ENCODE measurements at regions not wholly inside any gene's neighbourhood (a gene's known extent, or its start where the extent isn't known, plus 50 kb on each side); places are given as distances from the start of the nearest gene placed in this dataset.

DNA sequence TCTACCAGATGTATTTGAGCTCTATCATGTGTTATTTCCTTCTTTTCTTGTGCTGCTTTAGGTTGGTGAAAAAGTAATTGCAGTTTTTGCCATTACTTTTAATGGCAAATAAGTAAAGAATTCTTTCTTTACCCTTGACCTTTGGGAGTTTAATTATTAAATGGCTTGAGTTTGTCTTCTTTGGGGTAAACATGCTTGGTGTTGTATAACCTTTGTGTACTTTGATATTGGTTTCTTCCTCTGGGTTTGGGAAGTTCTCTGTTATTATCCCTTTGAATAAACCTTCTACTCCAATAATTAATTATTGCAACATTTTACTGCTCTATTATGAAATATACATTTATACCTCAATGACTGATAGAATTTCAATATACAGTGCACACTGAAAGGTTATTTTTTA is 709.4 kb downstream of the PCDH17 start (continued):
- TF ChIP-seq, protein P1, sequence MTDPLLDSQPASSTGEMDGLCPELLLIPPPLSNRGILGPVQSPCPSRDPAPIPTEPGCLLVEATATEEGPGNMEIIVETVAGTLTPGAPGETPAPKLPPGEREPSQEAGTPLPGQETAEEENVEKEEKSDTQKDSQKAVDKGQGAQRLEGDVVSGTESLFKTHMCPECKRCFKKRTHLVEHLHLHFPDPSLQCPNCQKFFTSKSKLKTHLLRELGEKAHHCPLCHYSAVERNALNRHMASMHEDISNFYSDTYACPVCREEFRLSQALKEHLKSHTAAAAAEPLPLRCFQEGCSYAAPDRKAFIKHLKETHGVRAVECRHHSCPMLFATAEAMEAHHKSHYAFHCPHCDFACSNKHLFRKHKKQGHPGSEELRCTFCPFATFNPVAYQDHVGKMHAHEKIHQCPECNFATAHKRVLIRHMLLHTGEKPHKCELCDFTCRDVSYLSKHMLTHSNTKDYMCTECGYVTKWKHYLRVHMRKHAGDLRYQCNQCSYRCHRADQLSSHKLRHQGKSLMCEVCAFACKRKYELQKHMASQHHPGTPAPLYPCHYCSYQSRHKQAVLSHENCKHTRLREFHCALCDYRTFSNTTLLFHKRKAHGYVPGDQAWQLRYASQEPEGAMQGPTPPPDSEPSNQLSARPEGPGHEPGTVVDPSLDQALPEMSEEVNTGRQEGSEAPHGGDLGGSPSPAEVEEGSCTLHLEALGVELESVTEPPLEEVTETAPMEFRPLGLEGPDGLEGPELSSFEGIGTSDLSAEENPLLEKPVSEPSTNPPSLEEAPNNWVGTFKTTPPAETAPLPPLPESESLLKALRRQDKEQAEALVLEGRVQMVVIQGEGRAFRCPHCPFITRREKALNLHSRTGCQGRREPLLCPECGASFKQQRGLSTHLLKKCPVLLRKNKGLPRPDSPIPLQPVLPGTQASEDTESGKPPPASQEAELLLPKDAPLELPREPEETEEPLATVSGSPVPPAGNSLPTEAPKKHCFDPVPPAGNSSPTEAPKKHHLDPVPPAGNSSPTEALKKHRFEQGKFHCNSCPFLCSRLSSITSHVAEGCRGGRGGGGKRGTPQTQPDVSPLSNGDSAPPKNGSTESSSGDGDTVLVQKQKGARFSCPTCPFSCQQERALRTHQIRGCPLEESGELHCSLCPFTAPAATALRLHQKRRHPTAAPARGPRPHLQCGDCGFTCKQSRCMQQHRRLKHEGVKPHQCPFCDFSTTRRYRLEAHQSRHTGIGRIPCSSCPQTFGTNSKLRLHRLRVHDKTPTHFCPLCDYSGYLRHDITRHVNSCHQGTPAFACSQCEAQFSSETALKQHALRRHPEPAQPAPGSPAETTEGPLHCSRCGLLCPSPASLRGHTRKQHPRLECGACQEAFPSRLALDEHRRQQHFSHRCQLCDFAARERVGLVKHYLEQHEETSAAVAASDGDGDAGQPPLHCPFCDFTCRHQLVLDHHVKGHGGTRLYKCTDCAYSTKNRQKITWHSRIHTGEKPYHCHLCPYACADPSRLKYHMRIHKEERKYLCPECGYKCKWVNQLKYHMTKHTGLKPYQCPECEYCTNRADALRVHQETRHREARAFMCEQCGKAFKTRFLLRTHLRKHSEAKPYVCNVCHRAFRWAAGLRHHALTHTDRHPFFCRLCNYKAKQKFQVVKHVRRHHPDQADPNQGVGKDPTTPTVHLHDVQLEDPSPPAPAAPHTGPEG (CRISPR knock-in tag; IDR thresholded peaks at IDR 0.05), result no peak
- no peak for TF ChIP-seq ZNF660 (CRISPR knock-in tag; IDR thresholded peaks at IDR 0.05; ENCODE audit: borderline replicate concordance, low read depth)
- TF ChIP-seq, protein P2, sequence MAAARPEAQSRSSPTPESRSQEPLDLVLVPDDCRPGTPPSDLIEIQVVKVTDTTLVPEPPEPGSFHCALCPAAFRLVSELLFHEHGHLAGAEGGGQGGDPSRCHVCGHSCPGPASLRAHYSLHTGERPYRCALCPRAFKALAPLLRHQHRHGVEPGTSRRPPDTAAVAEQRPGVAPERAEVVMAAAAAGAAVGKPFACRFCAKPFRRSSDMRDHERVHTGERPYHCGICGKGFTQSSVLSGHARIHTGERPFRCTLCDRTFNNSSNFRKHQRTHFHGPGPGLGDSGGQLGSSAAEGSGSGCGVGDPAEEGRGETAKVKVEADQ (CRISPR knock-in tag; IDR thresholded peaks at IDR 0.05; ENCODE audit: borderline replicate concordance), result no peak
- TF ChIP-seq XBP1 (CRISPR knock-in tag; IDR thresholded peaks at IDR 0.05), result no peak
- TF ChIP-seq, protein P3, sequence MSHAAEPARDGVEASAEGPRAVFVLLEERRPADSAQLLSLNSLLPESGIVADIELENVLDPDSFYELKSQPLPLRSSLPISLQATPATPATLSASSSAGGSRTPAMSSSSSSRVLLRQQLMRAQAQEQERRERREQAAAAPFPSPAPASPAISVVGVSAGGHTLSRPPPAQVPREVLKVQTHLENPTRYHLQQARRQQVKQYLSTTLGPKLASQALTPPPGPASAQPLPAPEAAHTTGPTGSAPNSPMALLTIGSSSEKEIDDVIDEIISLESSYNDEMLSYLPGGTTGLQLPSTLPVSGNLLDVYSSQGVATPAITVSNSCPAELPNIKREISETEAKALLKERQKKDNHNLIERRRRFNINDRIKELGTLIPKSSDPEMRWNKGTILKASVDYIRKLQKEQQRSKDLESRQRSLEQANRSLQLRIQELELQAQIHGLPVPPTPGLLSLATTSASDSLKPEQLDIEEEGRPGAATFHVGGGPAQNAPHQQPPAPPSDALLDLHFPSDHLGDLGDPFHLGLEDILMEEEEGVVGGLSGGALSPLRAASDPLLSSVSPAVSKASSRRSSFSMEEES (CRISPR knock-in tag; IDR thresholded peaks at IDR 0.05), result no peak
- no peak for TF ChIP-seq PLRG1 (conservative IDR thresholded peaks at IDR 0.05)
- no peak for TF ChIP-seq ZNF761 (CRISPR knock-in tag; conservative IDR thresholded peaks at IDR 0.05)
- TF ChIP-seq MTF2 (CRISPR knock-in tag; IDR thresholded peaks at IDR 0.05; ENCODE audit: borderline replicate concordance), result no peak
- no peak for TF ChIP-seq ZNF3 (CRISPR knock-in tag; IDR thresholded peaks at IDR 0.05)
- no peak for TF ChIP-seq KDM6A (CRISPR knock-in tag; IDR thresholded peaks at IDR 0.05; ENCODE audit: low read depth)
- TF ChIP-seq PCBP1 (IDR thresholded peaks at IDR 0.05; ENCODE audit: borderline replicate concordance, low read depth, low read length), result no peak
- TF ChIP-seq ZNF431 (CRISPR knock-in tag; IDR thresholded peaks at IDR 0.05; ENCODE audit: borderline replicate concordance, low read depth), result no peak
- no peak for TF ChIP-seq TSC22D2 (CRISPR knock-in tag; IDR thresholded peaks at IDR 0.05; ENCODE audit: borderline replicate concordance)
- TF ChIP-seq POGZ (CRISPR knock-in tag; IDR thresholded peaks at IDR 0.05), result no peak
- peak; percentile 20; the same call in 1 of the 2 replicates for TF ChIP-seq RARA (CRISPR knock-in tag; IDR thresholded peaks at IDR 0.05)

Data from HepG2 (cell line).